ENCODE measurements at regions not wholly inside any gene's neighbourhood (a gene's known extent, or its start where the extent isn't known, plus 50 kb on each side); places are given as distances from the start of the nearest gene placed in this dataset.
A peak's percentile ranks its signal among the peaks of the same experiment; 100 is the strongest.
"Not testable (repeated sequence)": the region's sequence is repeated elsewhere in the genome, so short reads cannot be mapped to it uniquely, and the experiment has no call there.

GRCh38 chr9:111744363-111744762, 50.4 kb downstream of the SHOC1 start:
- ChIA-PET POLR2A (no interaction called here), CTCF (no interaction called here)
- Mint-ChIP-seq H3K27me3 (no peaks in the 10 kb centered on the region), H3K36me3 (no peaks in the 10 kb centered on the region), H3K27ac (no peak overlapping the region), H3K9me3 (no peaks in the 10 kb centered on the region), H3K4me1 (ENCODE audit: low read depth) (peaks cover 10% of the 10 kb centered on the region), H3K4me3 (no peak overlapping the region)
- DNase-seq: no peak
- intact Hi-C loops (cut with micrococcal nuclease): loop anchor here (5.0 to 10.0 kb wide), 3 partner anchors 110 to 633 kb away; partner anchors contain the start of gene DNAJC25

GRCh38 chr9:111743275-111743674, 51.5 kb downstream of the SHOC1 start:
- peak; percentile 59 for DNase-seq
- Mint-ChIP-seq H3K27me3 (no peaks in the 10 kb centered on the region), H3K27ac (peak overlapping the region; percentile 80), H3K9me3 (no peaks in the 10 kb centered on the region), H3K4me3 (no peak overlapping the region), H3K36me3 (no peaks in the 10 kb centered on the region), H3K4me1 (ENCODE audit: low read depth) (peaks cover 10% of the 10 kb centered on the region)
- POLR2A ChIA-PET: no interaction called here
- CTCF ChIA-PET: interaction anchor here (1.6 to 1.9 kb wide), 2 partner anchors 16 to 332 kb away, joined by 4 to 5 read pairs; no protein-coding TSS in a partner anchor
- intact Hi-C loops (cut with micrococcal nuclease): loop anchor here (1.0 to 10.0 kb wide), 4 partner anchors 9 to 634 kb away; partner anchors contain the start of gene DNAJC25

- intact Hi-C loops (cut with micrococcal nuclease): loop anchor here (5.0 to 10.0 kb wide), 3 partner anchors 106 to 637 kb away; partner anchors contain the start of gene DNAJC25
- CTCF ChIA-PET: interaction anchor here (0.7 kb wide), 1 partner anchor 664 kb away, joined by 5 read pairs; no protein-coding TSS in a partner anchor
- H3K27ac Mint-ChIP-seq: no peak overlapping the region
These were observed 54.0 kb downstream of the SHOC1 start for GRCh38 chr9:111740739-111741138.

GRCh38 chr9:111736714-111737113, 58.0 kb downstream of the SHOC1 start:
- H3K27me3 Mint-ChIP-seq: no peaks in the 10 kb centered on the region
- no peak for DNase-seq
- H3K36me3 Mint-ChIP-seq: peaks cover 10% of the 10 kb centered on the region
- H3K4me3 Mint-ChIP-seq: no peak overlapping the region
- no peaks in the 10 kb centered on the region for H3K4me1 Mint-ChIP-seq (ENCODE audit: low read depth)
- ChIA-PET CTCF (no interaction called here), POLR2A (no interaction called here)
- no peak overlapping the region for H3K27ac Mint-ChIP-seq
- H3K9me3 Mint-ChIP-seq: peaks cover 8% of the 10 kb centered on the region
- intact Hi-C loops (cut with micrococcal nuclease): no loop called here

More at GRCh38 chr9:111740739-111741138, 54.0 kb downstream of the SHOC1 start:
- H3K36me3 Mint-ChIP-seq: peaks cover 6% of the 10 kb centered on the region
- H3K4me3 Mint-ChIP-seq: no peak overlapping the region
- H3K9me3 Mint-ChIP-seq: peaks cover 4% of the 10 kb centered on the region
- H3K4me1 Mint-ChIP-seq (ENCODE audit: low read depth): peaks cover 10% of the 10 kb centered on the region
- no peak for DNase-seq
- POLR2A ChIA-PET: no interaction called here
- no peaks in the 10 kb centered on the region for H3K27me3 Mint-ChIP-seq

GRCh38 chr9:111735344-111735743, 59.4 kb downstream of the SHOC1 start:
- H3K4me3 Mint-ChIP-seq; H3K4me1 Mint-ChIP-seq (ENCODE audit: low read depth); H3K27ac Mint-ChIP-seq; DNase-seq; POLR2A ChIA-PET; H3K27me3 Mint-ChIP-seq; CTCF ChIA-PET; intact Hi-C loops (cut with micrococcal nuclease): not testable (repeated sequence)
- H3K9me3 Mint-ChIP-seq: peaks cover 13% of the 10 kb centered on the region
- H3K36me3 Mint-ChIP-seq: peaks cover 14% of the 10 kb centered on the region

- H3K4me3 Mint-ChIP-seq: no peak overlapping the region
- intact Hi-C loops (cut with micrococcal nuclease): no loop called here
- peaks cover 20% of the 10 kb centered on the region for H3K9me3 Mint-ChIP-seq
- peaks cover 7% of the 10 kb centered on the region for H3K4me1 Mint-ChIP-seq (ENCODE audit: low read depth)
- POLR2A ChIA-PET: no interaction called here
- no peak overlapping the region for H3K27ac Mint-ChIP-seq
- no peak for DNase-seq
- no peaks in the 10 kb centered on the region for H3K27me3 Mint-ChIP-seq
- H3K36me3 Mint-ChIP-seq: peaks cover 26% of the 10 kb centered on the region
- CTCF ChIA-PET: no interaction called here
These were observed 62.8 kb downstream of the SHOC1 start for GRCh38 chr9:111731928-111732327.

GRCh38 chr9:111730937-111731567, 63.7 kb downstream of the SHOC1 start:
- H3K36me3 Mint-ChIP-seq: peaks cover 23% of the 10 kb centered on the region
- H3K4me3 Mint-ChIP-seq: no peak overlapping the region
- peaks cover 19% of the 10 kb centered on the region for H3K9me3 Mint-ChIP-seq
- intact Hi-C loops (cut with micrococcal nuclease): no loop called here
- POLR2A ChIA-PET: no interaction called here
- no peak overlapping the region for H3K27ac Mint-ChIP-seq
- H3K4me1 Mint-ChIP-seq (ENCODE audit: low read depth): peaks cover 7% of the 10 kb centered on the region
- no peak for DNase-seq
- CTCF ChIA-PET: interaction anchor here (0.7 kb wide), 1 partner anchor 685 kb away, joined by 4 read pairs; no protein-coding TSS in a partner anchor
- no peaks in the 10 kb centered on the region for H3K27me3 Mint-ChIP-seq

- no peak for DNase-seq
- ChIA-PET POLR2A (no interaction called here), CTCF (no interaction called here)
- peaks cover 7% of the 10 kb centered on the region for H3K4me1 Mint-ChIP-seq (ENCODE audit: low read depth)
- H3K4me3 Mint-ChIP-seq: no peak overlapping the region
- no peak overlapping the region for H3K27ac Mint-ChIP-seq
- intact Hi-C loops (cut with micrococcal nuclease): no loop called here
- H3K36me3 Mint-ChIP-seq: peaks cover 16% of the 10 kb centered on the region
- peaks cover 11% of the 10 kb centered on the region for H3K9me3 Mint-ChIP-seq
- no peaks in the 10 kb centered on the region for H3K27me3 Mint-ChIP-seq
These were observed 65.9 kb downstream of the SHOC1 start for GRCh38 chr9:111728617-111729366.

- Mint-ChIP-seq H3K4me1 (ENCODE audit: low read depth) (peaks cover 7% of the 10 kb centered on the region), H3K9me3 (peaks cover 11% of the 10 kb centered on the region), H3K27me3 (no peaks in the 10 kb centered on the region), H3K27ac (no peak overlapping the region), H3K36me3 (peaks cover 16% of the 10 kb centered on the region), H3K4me3 (no peak overlapping the region)
- DNase-seq: no peak
- ChIA-PET CTCF (no interaction called here), POLR2A (no interaction called here)
- intact Hi-C loops (cut with micrococcal nuclease): no loop called here
These were observed 66.6 kb downstream of the SHOC1 start for GRCh38 chr9:111728143-111728542.

- Mint-ChIP-seq H3K9me3 (peaks cover 11% of the 10 kb centered on the region), H3K36me3 (peaks cover 16% of the 10 kb centered on the region), H3K27me3 (no peaks in the 10 kb centered on the region), H3K27ac (no peak overlapping the region), H3K4me3 (no peak overlapping the region), H3K4me1 (ENCODE audit: low read depth) (peaks cover 7% of the 10 kb centered on the region)
- intact Hi-C loops (cut with micrococcal nuclease): no loop called here
- ChIA-PET POLR2A (no interaction called here), CTCF (no interaction called here)
- no peak for DNase-seq
These were observed 65.5 kb downstream of the GNG10 start for GRCh38 chr9:111726949-111727348.

- no peak overlapping the region for H3K27ac Mint-ChIP-seq
- no peaks in the 10 kb centered on the region for H3K9me3 Mint-ChIP-seq
- CTCF ChIA-PET: no interaction called here
- no peak overlapping the region for H3K4me3 Mint-ChIP-seq
- no peaks in the 10 kb centered on the region for H3K36me3 Mint-ChIP-seq
- intact Hi-C loops (cut with micrococcal nuclease): no loop called here
- DNase-seq: no peak
- H3K4me1 Mint-ChIP-seq (ENCODE audit: low read depth): peaks cover 2% of the 10 kb centered on the region
- POLR2A ChIA-PET: interaction anchor here (0.5 kb wide), 1 partner anchor 99 kb away, joined by 3 read pairs; no protein-coding TSS in a partner anchor
- no peaks in the 10 kb centered on the region for H3K27me3 Mint-ChIP-seq
These were observed 58.8 kb downstream of the GNG10 start for GRCh38 chr9:111720174-111720573.
